RWPE2 (cell line): ENCODE measurements at regions not wholly inside any gene's neighbourhood (a gene's known extent, or its start where the extent isn't known, plus 50 kb on each side); places are given as distances from the start of the nearest gene placed in this dataset.

Experiments
- ATAC-seq: fragments of 200-7000 bp; cut with Tn5 transposase; 3 replicates; pipeline ENCODE4 v1.9.1; 2021; ENCODE audit warnings: low read depth
- DNase-seq: peaks from one replicate; pipeline ENCODE4 v3.0.0-alpha.2; 2020; ENCODE audit warnings: low spot score
- H3K27ac ChIP-seq: fragments of 450-650 bp; 2 replicates; pipeline ENCODE4 v1.5.1; 2017; ENCODE audit warnings: mild to moderate bottlenecking; ENCODE audit not compliant: poor library complexity, severe bottlenecking
- H3K27me3 ChIP-seq: fragments of 250-450 bp; sonication (Bioruptor Pico); 2 replicates; pipeline ENCODE4 v1.5.1; 2021; ENCODE audit warnings: mild to moderate bottlenecking, moderate library complexity; ENCODE audit not compliant: insufficient read depth, poor library complexity, severe bottlenecking
- H3K36me3 ChIP-seq: fragments of 250-450 bp; sonication (Bioruptor Pico); 2 replicates; pipeline ENCODE4 v1.5.1; 2020; ENCODE audit warnings: low read depth, mild to moderate bottlenecking, moderate library complexity
- H3K4me1 ChIP-seq: fragments of 250-450 bp; sonication (Bioruptor Pico); 2 replicates; pipeline ENCODE4 v1.5.1; 2021; ENCODE audit warnings: mild to moderate bottlenecking, moderate library complexity; ENCODE audit not compliant: insufficient read depth, poor library complexity, severe bottlenecking
- H3K4me3 ChIP-seq: fragments of 250-450 bp; sonication (Bioruptor Pico); 2 replicates; pipeline ENCODE4 v1.5.1; 2021; ENCODE audit warnings: mild to moderate bottlenecking, moderate library complexity; ENCODE audit not compliant: severe bottlenecking
- H3K9me3 ChIP-seq: fragments of 250-450 bp; sonication (Bioruptor Pico); 2 replicates; pipeline ENCODE4 v1.5.1; 2021; ENCODE audit warnings: mild to moderate bottlenecking, moderate library complexity; ENCODE audit not compliant: severe bottlenecking
- TF ChIP-seq, protein P1 (sequence below): fragments of 450-650 bp; IDR thresholded peaks from one replicate; pipeline ENCODE4 v1.5.1; 2017; ENCODE audit warnings: mild to moderate bottlenecking, moderate library complexity; ENCODE audit not compliant: poor library complexity, severe bottlenecking

DNA sequence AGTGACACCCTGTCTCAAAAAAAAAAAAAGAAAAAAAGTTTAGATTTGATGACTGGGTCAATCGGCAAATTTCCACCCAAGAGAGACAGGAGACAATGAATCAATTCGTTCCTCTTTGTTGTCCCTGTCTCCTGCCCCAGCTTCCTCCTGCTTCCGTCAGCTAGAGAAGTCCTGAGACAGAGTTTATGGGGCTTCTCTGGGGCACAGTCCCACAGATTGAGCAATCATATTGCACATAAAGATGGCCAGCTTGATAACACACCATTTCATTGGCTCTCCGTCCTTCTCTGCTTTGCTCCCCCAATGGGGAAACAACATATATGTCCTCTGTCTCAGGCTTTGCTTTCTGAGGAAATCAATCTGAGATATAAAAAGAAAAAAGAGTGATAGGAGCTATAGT, 78.4 kb upstream of the FUNDC1 start:
- H3K27me3 ChIP-seq: no peaks in the 10 kb centered on the region
- no peaks in the 10 kb centered on the region for H3K36me3 ChIP-seq
- no peak for ATAC-seq
- H3K9me3 ChIP-seq: no peaks in the 10 kb centered on the region
- no peak for DNase-seq
- TF ChIP-seq, protein P1, sequence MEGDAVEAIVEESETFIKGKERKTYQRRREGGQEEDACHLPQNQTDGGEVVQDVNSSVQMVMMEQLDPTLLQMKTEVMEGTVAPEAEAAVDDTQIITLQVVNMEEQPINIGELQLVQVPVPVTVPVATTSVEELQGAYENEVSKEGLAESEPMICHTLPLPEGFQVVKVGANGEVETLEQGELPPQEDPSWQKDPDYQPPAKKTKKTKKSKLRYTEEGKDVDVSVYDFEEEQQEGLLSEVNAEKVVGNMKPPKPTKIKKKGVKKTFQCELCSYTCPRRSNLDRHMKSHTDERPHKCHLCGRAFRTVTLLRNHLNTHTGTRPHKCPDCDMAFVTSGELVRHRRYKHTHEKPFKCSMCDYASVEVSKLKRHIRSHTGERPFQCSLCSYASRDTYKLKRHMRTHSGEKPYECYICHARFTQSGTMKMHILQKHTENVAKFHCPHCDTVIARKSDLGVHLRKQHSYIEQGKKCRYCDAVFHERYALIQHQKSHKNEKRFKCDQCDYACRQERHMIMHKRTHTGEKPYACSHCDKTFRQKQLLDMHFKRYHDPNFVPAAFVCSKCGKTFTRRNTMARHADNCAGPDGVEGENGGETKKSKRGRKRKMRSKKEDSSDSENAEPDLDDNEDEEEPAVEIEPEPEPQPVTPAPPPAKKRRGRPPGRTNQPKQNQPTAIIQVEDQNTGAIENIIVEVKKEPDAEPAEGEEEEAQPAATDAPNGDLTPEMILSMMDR: no peak
- no peaks in the 10 kb centered on the region for H3K4me1 ChIP-seq
- no peak overlapping the region for H3K4me3 ChIP-seq
- H3K27ac ChIP-seq: no peak overlapping the region

DNA sequence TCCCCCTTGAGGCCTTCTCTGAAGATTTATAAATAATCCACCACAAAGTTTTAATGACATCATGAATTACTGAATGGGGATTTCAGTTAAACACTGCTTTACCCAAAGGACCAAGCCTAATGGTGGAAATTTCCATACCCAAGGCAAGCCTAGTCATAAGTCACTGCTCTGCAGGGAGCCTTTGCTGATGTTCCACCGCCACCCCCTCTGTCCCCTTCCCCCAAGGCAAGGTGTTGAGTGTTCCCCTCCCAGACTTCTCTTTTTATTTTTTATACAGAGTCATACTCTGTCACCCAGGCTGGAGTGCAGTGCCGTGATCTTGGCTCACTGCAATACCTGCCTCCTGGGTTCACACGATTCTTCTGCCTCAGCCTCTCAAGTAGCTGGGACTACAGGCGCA, 76.4 kb upstream of the FUNDC1 start:
- H3K4me3 ChIP-seq: no peak overlapping the region
- H3K27me3 ChIP-seq: no peaks in the 10 kb centered on the region
- H3K9me3 ChIP-seq: no peaks in the 10 kb centered on the region
- no peak for ATAC-seq
- no peak for DNase-seq
- H3K27ac ChIP-seq: no peak overlapping the region
- TF ChIP-seq, protein P1: no peak
- no peaks in the 10 kb centered on the region for H3K36me3 ChIP-seq
- no peaks in the 10 kb centered on the region for H3K4me1 ChIP-seq

DNA sequence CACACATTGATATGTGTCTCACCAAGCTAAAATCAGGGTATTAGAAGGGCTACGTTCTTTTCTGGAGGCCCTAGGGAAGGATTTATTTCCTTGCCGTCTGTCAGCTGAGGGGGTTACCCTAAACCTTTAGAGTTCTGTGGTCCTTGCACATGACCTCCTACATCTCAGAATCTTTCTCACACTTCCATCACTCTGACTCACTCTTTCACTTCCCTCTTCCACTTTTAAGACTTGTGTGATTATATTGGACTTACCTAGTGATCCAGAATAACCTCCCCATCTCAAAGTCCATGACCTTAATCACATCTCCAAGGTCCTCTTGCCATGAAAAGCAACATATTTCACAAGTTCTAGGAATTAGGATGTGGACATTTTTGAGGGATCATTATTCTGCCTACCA, 53.6 kb upstream of the FUNDC1 start:
- Histone ChIP-seq H3K36me3 (no peaks in the 10 kb centered on the region), H3K9me3 (no peaks in the 10 kb centered on the region), H3K4me1 (no peaks in the 10 kb centered on the region), H3K4me3 (no peak overlapping the region), H3K27me3 (no peaks in the 10 kb centered on the region), H3K27ac (no peak overlapping the region)
- TF ChIP-seq, protein P1: no peak
- ATAC-seq (no peak), DNase-seq (no peak)
